ENCODE measurements at regions not wholly inside any gene's neighbourhood (a gene's known extent, or its start where the extent isn't known, plus 50 kb on each side); places are given as distances from the start of the nearest gene placed in this dataset.
"Not testable (repeated sequence)": the region's sequence is repeated elsewhere in the genome, so short reads cannot be mapped to it uniquely, and the experiment has no call there.

- DNase-seq (ENCODE audit: low spot score); intact Hi-C loops (cut with DNase I): not testable (repeated sequence)
Measured at GRCh38 chr6:26937258-26937657, 277.7 kb upstream of the ZNF322 start.

GRCh38 chr6:26951211-26951610 is 291.7 kb upstream of the ZNF322 start:
- DNase-seq (ENCODE audit: low spot score); intact Hi-C loops (cut with DNase I): not testable (repeated sequence)

GRCh38 chr6:26956078-26956600 is 291.4 kb upstream of the PRSS16 start:
- intact Hi-C loops (cut with DNase I), result not testable (repeated sequence)
- DNase-seq (ENCODE audit: low spot score), result peak; percentile 76

GRCh38 chr6:26956601-26957184 is 290.8 kb upstream of the PRSS16 start:
- intact Hi-C loops (cut with DNase I), result not testable (repeated sequence)
- DNase-seq (ENCODE audit: low spot score), result peak; percentile 89

GRCh38 chr6:26957399-26958127 is 289.9 kb upstream of the PRSS16 start:
- intact Hi-C loops (cut with DNase I); DNase-seq (ENCODE audit: low spot score): not testable (repeated sequence)

GRCh38 chr6:26961236-26961635 is 286.3 kb upstream of the PRSS16 start:
- intact Hi-C loops (cut with DNase I); DNase-seq (ENCODE audit: low spot score): not testable (repeated sequence)

- no peak for DNase-seq (ENCODE audit: low spot score)
- intact Hi-C loops (cut with DNase I), result no loop called here
Measured at GRCh38 chr6:27002447-27002846, 245.1 kb upstream of the PRSS16 start.

- intact Hi-C loops (cut with DNase I), result no loop called here
- no peak for DNase-seq (ENCODE audit: low spot score)
Measured at GRCh38 chr6:27007020-27007419, 240.5 kb upstream of the PRSS16 start.

- intact Hi-C loops (cut with DNase I); DNase-seq (ENCODE audit: low spot score): not testable (repeated sequence)
Measured at GRCh38 chr6:27008613-27009012, 238.9 kb upstream of the PRSS16 start.

GRCh38 chr6:27014053-27014452 is 233.4 kb upstream of the PRSS16 start:
- intact Hi-C loops (cut with DNase I); DNase-seq (ENCODE audit: low spot score): not testable (repeated sequence)

GRCh38 chr6:27016689-27017088 is 230.8 kb upstream of the PRSS16 start:
- DNase-seq (ENCODE audit: low spot score), result no peak
- intact Hi-C loops (cut with DNase I), result no loop called here

GRCh38 chr6:27018401-27018800 is 229.1 kb upstream of the PRSS16 start:
- intact Hi-C loops (cut with DNase I); DNase-seq (ENCODE audit: low spot score): not testable (repeated sequence)

GRCh38 chr6:27019651-27020552 is 227.6 kb upstream of the PRSS16 start:
- intact Hi-C loops (cut with DNase I), result no loop called here
- peak; percentile 82 for DNase-seq (ENCODE audit: low spot score)

GRCh38 chr6:27020553-27020880 is 227.0 kb upstream of the PRSS16 start:
- intact Hi-C loops (cut with DNase I), result no loop called here
- DNase-seq (ENCODE audit: low spot score), result no peak

- no peak for DNase-seq (ENCODE audit: low spot score)
- intact Hi-C loops (cut with DNase I), result no loop called here
Measured at GRCh38 chr6:27023664-27024063, 223.8 kb upstream of the PRSS16 start.

- intact Hi-C loops (cut with DNase I), result no loop called here
- no peak for DNase-seq (ENCODE audit: low spot score)
Measured at GRCh38 chr6:27025351-27025750, 222.2 kb upstream of the PRSS16 start.

- intact Hi-C loops (cut with DNase I), result no loop called here
- DNase-seq (ENCODE audit: low spot score), result no peak
Measured at GRCh38 chr6:27026361-27026760, 221.1 kb upstream of the PRSS16 start.

- DNase-seq (ENCODE audit: low spot score), result no peak
- intact Hi-C loops (cut with DNase I), result no loop called here
Measured at GRCh38 chr6:27031302-27031701, 216.2 kb upstream of the PRSS16 start.

GRCh38 chr6:27038498-27038897 is 209.0 kb upstream of the PRSS16 start:
- intact Hi-C loops (cut with DNase I), result no loop called here

More at GRCh38 chr6:27038498-27038897, 209.0 kb upstream of the PRSS16 start:
- no peak for DNase-seq (ENCODE audit: low spot score)
